ENCODE measurements at regions not wholly inside any gene's neighbourhood (a gene's known extent, or its start where the extent isn't known, plus 50 kb on each side); places are given as distances from the start of the nearest gene placed in this dataset.

DNA sequence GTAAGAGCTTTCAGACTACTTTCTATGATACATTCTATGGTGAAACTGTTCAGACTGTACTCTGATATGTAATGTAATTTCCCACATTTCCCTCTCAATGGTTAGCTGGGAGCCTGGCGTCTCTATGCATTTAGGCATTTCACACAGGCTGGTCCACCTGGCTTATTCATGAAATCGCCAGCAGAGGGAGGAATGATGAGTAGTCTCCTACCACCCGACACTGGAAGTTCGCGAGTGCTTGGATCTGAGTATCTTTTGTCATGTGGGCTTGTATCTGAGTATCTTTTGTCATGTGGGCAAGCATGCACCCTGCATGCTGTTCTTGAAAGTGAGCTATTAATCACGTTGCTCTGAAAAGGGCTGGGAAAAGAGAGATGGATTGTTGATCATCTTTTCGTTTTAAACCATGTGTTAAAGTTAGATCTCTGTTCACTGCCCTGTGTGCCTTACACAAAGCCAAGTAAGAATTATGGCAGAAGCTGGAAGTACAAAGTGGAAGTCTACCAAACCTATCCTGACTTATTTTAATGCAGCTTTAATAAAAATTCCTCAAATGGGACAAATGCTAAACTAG is 235.0 kb downstream of the ATP23 start:
- Histone ChIP-seq H2AFZ (ENCODE audit: low read depth) (no peak overlapping the region), H4K20me1 (ENCODE audit: insufficient read depth) (no peaks in the 10 kb centered on the region), H3K4me2 (no peak overlapping the region), H3K9me2 (no peaks in the 10 kb centered on the region), H3K9ac (no peak overlapping the region), H3K4me1 (ENCODE audit: control insufficient read depth in 1 of 2, insufficient read depth in 2 of 2, low read depth in 1 of 2, low read length in 1 of 2) (no peaks in the 10 kb centered on the region), H3K4me3 (ENCODE audit: low read depth in 2 of 2, low read length in 1 of 2) (no peak overlapping the region; a peak in 1 of 4 replicates), H3K9me3 (no peaks in the 10 kb centered on the region), H3K36me3 (replicated peaks in 1 of 2; ENCODE audit: control insufficient read depth in 1 of 2, insufficient read depth in 2 of 2, low read length in 1 of 2) (no peaks in the 10 kb centered on the region), H3K79me2 (ENCODE audit: insufficient read depth) (no peaks in the 10 kb centered on the region), H3K27ac (ENCODE audit: low read depth in 2 of 2, low read length in 1 of 2) (no peak overlapping the region), H3F3A (replicated peaks; ENCODE audit: insufficient read depth) (no peaks in the 10 kb centered on the region), H3K27me3 (ENCODE audit: insufficient read depth) (peaks cover 16% of the 10 kb centered on the region; the same call in 1 of the 2 replicates)
- CTCF ChIA-PET: interaction anchor here (0.7 to 2.0 kb wide), 16 partner anchors 9 to 66 kb away, joined by 3 to 8 read pairs (median 3); no protein-coding TSS in a partner anchor
- TF ChIP-seq, protein P1, sequence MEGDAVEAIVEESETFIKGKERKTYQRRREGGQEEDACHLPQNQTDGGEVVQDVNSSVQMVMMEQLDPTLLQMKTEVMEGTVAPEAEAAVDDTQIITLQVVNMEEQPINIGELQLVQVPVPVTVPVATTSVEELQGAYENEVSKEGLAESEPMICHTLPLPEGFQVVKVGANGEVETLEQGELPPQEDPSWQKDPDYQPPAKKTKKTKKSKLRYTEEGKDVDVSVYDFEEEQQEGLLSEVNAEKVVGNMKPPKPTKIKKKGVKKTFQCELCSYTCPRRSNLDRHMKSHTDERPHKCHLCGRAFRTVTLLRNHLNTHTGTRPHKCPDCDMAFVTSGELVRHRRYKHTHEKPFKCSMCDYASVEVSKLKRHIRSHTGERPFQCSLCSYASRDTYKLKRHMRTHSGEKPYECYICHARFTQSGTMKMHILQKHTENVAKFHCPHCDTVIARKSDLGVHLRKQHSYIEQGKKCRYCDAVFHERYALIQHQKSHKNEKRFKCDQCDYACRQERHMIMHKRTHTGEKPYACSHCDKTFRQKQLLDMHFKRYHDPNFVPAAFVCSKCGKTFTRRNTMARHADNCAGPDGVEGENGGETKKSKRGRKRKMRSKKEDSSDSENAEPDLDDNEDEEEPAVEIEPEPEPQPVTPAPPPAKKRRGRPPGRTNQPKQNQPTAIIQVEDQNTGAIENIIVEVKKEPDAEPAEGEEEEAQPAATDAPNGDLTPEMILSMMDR (IDR thresholded peaks at IDR 0.05): peak; percentile 66
- no peak for TF ChIP-seq SIN3A (IDR thresholded peaks at IDR 0.05; ENCODE audit: borderline replicate concordance, low read depth, low read length)
- peak; percentile 46 for TF ChIP-seq SMC3 (IDR thresholded peaks at IDR 0.05; ENCODE audit: low read depth, low read length)
- no peak for TF ChIP-seq NFIC (IDR thresholded peaks at IDR 0.05; ENCODE audit: borderline replicate concordance)
- TF ChIP-seq RAD21 (IDR thresholded peaks at IDR 0.05; ENCODE audit: low read length): peak; percentile 26; the same call in 1 of the 2 replicates
- TF ChIP-seq, protein P2, sequence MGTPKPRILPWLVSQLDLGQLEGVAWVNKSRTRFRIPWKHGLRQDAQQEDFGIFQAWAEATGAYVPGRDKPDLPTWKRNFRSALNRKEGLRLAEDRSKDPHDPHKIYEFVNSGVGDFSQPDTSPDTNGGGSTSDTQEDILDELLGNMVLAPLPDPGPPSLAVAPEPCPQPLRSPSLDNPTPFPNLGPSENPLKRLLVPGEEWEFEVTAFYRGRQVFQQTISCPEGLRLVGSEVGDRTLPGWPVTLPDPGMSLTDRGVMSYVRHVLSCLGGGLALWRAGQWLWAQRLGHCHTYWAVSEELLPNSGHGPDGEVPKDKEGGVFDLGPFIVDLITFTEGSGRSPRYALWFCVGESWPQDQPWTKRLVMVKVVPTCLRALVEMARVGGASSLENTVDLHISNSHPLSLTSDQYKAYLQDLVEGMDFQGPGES (IDR thresholded peaks at IDR 0.05; ENCODE audit: low read depth, low read length): no peak
- DNase-seq: peak; percentile 26
- 8% methylated on average over 7 of the region's 7 CpGs for WGBS (ENCODE audit: low lambda C conversion rate)
- POLR2A ChIA-PET: no interaction called here

DNA sequence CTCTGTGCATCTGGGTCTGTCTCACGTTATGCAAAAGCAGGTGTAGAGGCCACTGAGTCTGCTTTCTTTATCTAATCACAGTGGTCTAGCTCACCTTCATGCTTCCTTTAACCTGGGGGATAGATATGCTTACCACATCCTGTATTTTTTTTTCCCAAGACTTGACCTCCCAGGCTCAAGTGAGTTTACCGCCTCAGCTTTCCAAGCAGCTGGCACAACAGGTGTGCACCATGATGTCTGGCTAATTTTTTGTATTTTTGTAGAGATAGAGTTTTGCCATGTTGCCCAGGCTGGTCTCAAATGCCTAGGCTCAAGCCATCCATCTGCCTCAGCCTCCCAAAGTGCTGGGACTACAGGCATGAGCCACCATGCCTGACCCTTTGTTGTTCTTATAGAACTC is 236.0 kb downstream of the ATP23 start:
- WGBS (ENCODE audit: low lambda C conversion rate): 14% methylated on average over 2 of the region's 2 CpGs
- Histone ChIP-seq H3K4me2 (no peak overlapping the region), H3K79me2 (ENCODE audit: insufficient read depth) (no peaks in the 10 kb centered on the region), H3K4me1 (ENCODE audit: control insufficient read depth in 1 of 2, insufficient read depth in 2 of 2, low read depth in 1 of 2, low read length in 1 of 2) (no peaks in the 10 kb centered on the region), H3K9me2 (no peaks in the 10 kb centered on the region), H4K20me1 (ENCODE audit: insufficient read depth) (no peaks in the 10 kb centered on the region), H3K27ac (ENCODE audit: low read depth in 2 of 2, low read length in 1 of 2) (no peak overlapping the region), H3K9me3 (no peaks in the 10 kb centered on the region), H3K36me3 (replicated peaks in 1 of 2; ENCODE audit: control insufficient read depth in 1 of 2, insufficient read depth in 2 of 2, low read length in 1 of 2) (no peaks in the 10 kb centered on the region), H3K27me3 (ENCODE audit: insufficient read depth) (peaks cover 23% of the 10 kb centered on the region; the same call in 1 of the 2 replicates), H3K9ac (no peak overlapping the region), H3K4me3 (ENCODE audit: low read depth in 2 of 2, low read length in 1 of 2) (no peak overlapping the region), H3F3A (replicated peaks; ENCODE audit: insufficient read depth) (no peaks in the 10 kb centered on the region), H2AFZ (ENCODE audit: low read depth) (no peak overlapping the region)
- POLR2A ChIA-PET: no interaction called here
- no peak for DNase-seq
- TF ChIP-seq TAF1 (IDR thresholded peaks at IDR 0.05; ENCODE audit: borderline replicate concordance, low read depth, low read length) (no peak), TCF12 (IDR thresholded peaks at IDR 0.05) (no peak)
- CTCF ChIA-PET: interaction anchor here (1.1 to 2.0 kb wide), 3 partner anchors 10 to 65 kb away, joined by 3 to 8 read pairs (median 3); no protein-coding TSS in a partner anchor

DNA sequence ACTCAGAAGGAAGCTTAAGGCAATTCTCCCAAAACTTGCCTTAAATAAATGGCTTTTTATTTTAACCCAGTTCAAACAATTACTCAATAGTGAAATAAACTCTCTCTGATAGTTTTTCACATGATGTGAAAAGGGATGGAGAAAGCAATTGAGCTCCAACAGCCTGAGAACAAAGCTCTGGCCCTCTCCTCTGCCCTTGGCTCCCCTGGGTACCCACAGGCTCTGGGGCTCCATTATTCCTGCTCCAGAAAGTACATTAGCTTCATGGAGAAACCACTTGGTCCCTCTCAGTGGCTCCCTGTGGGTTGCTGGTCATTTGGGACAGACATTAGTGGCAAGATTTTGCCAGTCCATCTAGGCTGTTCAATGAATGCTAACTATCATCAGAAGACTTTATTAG is 242.8 kb downstream of the ATP23 start:
- Histone ChIP-seq H3K36me3 (replicated peaks in 1 of 2; ENCODE audit: control insufficient read depth in 1 of 2, insufficient read depth in 2 of 2, low read length in 1 of 2) (no peaks in the 10 kb centered on the region), H3K4me1 (ENCODE audit: control insufficient read depth in 1 of 2, insufficient read depth in 2 of 2, low read depth in 1 of 2, low read length in 1 of 2) (no peaks in the 10 kb centered on the region), H3K4me2 (no peak overlapping the region), H2AFZ (ENCODE audit: low read depth) (no peak overlapping the region), H3K4me3 (ENCODE audit: low read depth in 2 of 2, low read length in 1 of 2) (no peak overlapping the region), H4K20me1 (ENCODE audit: insufficient read depth) (no peaks in the 10 kb centered on the region), H3K9me2 (no peaks in the 10 kb centered on the region), H3K79me2 (ENCODE audit: insufficient read depth) (no peaks in the 10 kb centered on the region), H3K27ac (ENCODE audit: low read depth in 2 of 2, low read length in 1 of 2) (no peak overlapping the region), H3K9me3 (no peaks in the 10 kb centered on the region), H3F3A (replicated peaks; ENCODE audit: insufficient read depth) (no peaks in the 10 kb centered on the region), H3K27me3 (ENCODE audit: insufficient read depth) (peaks cover 12% of the 10 kb centered on the region; the same call in 1 of the 2 replicates), H3K9ac (no peak overlapping the region)
- ChIA-PET POLR2A (no interaction called here), CTCF (no interaction called here)
- DNase-seq: no peak
- TF ChIP-seq EP300 (IDR thresholded peaks at IDR 0.05; ENCODE audit: borderline replicate concordance in 1 of 2, low read depth in 1 of 2, low read length in 1 of 2) (no peak), MXI1 (IDR thresholded peaks at IDR 0.05; ENCODE audit: low read depth, low read length) (no peak), FOXM1 (IDR thresholded peaks at IDR 0.05; ENCODE audit: low read depth) (no peak), TAF1 (IDR thresholded peaks at IDR 0.05; ENCODE audit: borderline replicate concordance, low read depth, low read length) (no peak), YY1 (IDR thresholded peaks at IDR 0.05; ENCODE audit: low read depth) (no peak), RCOR1 (IDR thresholded peaks at IDR 0.05; ENCODE audit: low read length) (no peak), POLR2AphosphoS5 (IDR thresholded peaks at IDR 0.05; ENCODE audit: low read depth, low read length) (no peak), TEAD4 (IDR thresholded peaks at IDR 0.05; ENCODE audit: borderline replicate concordance, insufficient read depth) (no peak), TCF12 (IDR thresholded peaks at IDR 0.05) (no peak)
- TF ChIP-seq, protein P3, sequence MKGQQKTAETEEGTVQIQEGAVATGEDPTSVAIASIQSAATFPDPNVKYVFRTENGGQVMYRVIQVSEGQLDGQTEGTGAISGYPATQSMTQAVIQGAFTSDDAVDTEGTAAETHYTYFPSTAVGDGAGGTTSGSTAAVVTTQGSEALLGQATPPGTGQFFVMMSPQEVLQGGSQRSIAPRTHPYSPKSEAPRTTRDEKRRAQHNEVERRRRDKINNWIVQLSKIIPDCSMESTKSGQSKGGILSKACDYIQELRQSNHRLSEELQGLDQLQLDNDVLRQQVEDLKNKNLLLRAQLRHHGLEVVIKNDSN (IDR thresholded peaks at IDR 0.05; ENCODE audit: borderline replicate concordance, low read depth): no peak
- TF ChIP-seq, protein P4, sequence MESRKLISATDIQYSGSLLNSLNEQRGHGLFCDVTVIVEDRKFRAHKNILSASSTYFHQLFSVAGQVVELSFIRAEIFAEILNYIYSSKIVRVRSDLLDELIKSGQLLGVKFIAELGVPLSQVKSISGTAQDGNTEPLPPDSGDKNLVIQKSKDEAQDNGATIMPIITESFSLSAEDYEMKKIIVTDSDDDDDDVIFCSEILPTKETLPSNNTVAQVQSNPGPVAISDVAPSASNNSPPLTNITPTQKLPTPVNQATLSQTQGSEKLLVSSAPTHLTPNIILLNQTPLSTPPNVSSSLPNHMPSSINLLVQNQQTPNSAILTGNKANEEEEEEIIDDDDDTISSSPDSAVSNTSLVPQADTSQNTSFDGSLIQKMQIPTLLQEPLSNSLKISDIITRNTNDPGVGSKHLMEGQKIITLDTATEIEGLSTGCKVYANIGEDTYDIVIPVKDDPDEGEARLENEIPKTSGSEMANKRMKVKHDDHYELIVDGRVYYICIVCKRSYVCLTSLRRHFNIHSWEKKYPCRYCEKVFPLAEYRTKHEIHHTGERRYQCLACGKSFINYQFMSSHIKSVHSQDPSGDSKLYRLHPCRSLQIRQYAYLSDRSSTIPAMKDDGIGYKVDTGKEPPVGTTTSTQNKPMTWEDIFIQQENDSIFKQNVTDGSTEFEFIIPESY (IDR thresholded peaks at IDR 0.05; ENCODE audit: borderline replicate concordance, low read depth): no peak
